GM18907 (cell line): ENCODE measurements at regions not wholly inside any gene's neighbourhood (a gene's known extent, or its start where the extent isn't known, plus 50 kb on each side); places are given as distances from the start of the nearest gene placed in this dataset.

ENCODE experiments used
- ATAC-seq: cut with Tn5 transposase; IDR thresholded peaks from one replicate; pipeline ENCODE4 v1.9.1; 2021; ENCODE audit warnings: mild to moderate bottlenecking, moderate library complexity; ENCODE audit not compliant: unreplicated experiment

GRCh38 chr7:153430931-153431330, 621.3 kb upstream of the DPP6 start:
- no peak for ATAC-seq

- no peak for ATAC-seq
Measured at GRCh38 chr7:153432063-153432462, 620.1 kb upstream of the DPP6 start.

GRCh38 chr7:153433223-153433622, 619.0 kb upstream of the DPP6 start:
- no peak for ATAC-seq

- ATAC-seq: no peak
Measured at GRCh38 chr7:153440715-153441114, 611.5 kb upstream of the DPP6 start.

DNA sequence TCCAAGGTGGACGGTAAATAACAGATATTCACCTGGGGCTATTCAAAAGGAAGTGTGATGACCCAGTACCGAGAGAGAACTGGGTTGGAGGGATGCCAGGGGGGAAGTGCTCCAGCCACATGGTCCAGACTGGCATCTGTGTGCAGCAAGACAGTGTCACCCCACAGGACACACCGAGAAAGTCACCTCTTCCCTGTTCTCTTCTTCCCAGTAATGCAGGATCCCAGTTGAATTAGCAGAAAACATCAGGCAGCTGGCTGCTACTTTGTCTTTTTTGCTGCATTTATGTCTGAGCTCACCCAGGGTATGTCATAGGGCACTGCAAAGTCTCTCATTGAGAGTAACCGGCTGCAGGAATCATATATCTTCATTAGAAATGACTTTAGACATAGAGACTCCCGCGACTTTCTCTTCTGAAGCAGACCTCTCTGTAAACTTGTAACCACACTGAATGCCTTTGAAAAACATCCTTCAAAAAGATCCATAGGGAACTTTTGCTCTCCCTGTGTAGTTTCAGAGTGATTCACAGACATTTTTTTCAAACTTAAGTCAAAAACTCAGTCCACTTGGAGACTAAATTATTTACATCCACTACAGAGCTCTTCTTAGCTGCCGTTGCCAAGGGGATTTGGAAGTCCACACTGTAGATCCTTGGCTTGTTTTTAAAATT, 609.0 kb upstream of the DPP6 start:
- no peak for ATAC-seq

GRCh38 chr7:153444641-153445040, 607.6 kb upstream of the DPP6 start:
- ATAC-seq: no peak

DNA sequence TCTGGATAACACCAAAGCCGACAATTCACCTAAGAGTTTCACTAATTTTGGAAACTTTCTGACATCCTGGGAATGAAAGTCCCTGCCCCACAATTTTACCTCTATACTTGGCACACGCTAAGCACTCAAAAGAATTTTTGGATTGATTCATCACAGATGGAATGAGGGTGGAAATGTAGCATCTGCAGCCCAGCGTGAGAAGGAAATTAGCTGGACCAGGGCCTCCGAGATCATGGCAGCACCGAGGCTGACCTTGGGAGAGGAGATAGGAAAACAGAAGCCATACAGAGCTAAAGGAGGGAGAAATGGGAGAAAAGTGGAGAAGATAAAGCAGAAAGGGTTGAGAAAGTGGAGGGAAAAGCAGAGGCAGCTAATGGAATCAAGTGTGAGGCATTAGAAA, 606.6 kb upstream of the DPP6 start:
- no peak for ATAC-seq

DNA sequence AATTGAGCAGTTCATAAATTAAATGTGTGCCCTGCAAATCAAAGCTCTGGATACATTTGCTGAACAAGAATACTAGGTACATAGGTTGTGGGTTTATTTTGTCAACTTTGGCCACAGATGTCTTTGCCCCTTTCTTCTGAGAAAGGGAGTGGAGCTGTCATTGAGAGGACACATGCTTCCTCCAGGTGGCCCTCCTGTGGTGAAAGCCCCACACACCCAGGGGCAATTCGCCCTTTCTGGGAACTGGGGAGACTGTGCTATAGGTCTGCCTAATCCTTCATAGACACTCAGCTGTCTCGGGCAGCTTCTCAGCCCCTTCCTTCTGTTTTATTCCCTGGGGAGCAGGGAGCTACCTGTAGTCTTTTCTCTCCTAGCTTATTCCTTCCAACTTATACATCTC, 605.7 kb upstream of the DPP6 start:
- ATAC-seq: no peak

GRCh38 chr7:153447011-153447410, 605.2 kb upstream of the DPP6 start:
- ATAC-seq: no peak

- ATAC-seq: no peak
Measured at GRCh38 chr7:153452661-153453060, 599.5 kb upstream of the DPP6 start.

DNA sequence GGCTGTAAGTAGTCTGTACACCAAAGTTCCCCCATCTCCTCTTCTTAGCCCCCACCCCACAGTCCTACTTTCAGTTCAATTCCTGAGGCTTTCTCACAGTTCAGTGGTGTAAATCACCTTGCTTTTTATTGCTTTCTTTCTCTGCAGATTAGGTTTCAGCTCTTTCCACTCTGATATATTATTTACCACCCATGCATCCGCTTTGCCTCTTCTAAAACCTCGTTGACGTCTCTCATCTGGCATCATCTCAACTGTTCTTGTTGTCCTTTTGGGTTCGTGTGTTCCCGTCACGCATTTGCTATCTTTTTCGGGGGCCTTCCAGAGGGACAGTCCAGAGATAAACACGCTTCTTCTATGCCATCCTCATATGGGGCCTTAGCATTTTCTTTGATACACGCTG, 597.9 kb upstream of the DPP6 start:
- no peak for ATAC-seq

DNA sequence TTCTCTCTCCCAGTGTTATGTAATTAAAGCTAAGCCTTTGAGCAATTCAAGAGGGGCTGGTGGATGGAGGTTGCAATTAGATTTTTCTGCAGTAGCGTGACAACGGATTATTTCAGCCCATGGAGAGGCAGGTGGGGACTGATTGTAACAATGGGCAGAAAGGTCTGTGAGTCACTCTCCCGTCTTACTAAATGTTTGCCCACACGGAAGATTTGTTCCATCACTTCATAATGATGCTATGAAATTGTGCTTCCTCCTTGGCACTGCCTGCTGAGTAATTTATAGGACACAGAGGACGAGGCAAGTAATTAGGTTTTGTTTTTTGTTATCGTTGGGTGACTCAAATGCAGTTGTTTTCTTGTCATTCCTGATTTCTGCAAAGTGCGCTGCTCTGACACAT, 594.5 kb upstream of the DPP6 start:
- no peak for ATAC-seq

DNA sequence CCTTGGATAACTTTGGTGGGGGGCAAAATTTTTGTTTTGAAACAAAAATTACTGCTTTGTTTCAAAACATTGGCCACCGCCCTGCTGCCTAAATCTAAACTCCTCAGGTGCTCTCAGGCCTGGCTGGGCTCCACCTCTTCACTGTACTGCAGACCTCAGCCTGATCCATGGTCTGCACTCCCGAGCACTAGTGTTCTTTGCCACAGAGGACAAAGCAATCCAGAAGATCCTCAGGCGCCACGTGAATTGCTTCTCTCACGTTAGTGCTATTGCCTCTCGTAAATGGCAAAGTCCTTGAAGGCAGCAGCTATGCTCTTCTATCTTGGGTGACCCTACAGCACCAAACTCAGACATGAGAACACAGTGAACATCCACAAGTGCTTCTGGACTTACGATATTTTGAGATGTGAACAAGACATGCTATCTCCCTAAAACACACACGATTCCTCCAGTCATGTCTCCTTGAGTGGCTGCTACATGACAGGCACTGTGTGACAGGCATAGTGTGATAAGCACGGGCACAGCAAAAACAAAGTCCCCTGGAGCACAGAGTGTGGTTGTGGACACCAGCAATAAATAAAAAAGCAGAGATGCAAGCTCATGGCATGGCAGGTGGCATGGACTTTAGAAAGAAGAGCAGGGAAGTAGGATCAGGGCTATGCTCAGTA, 582.1 kb upstream of the DPP6 start:
- ATAC-seq: no peak

- no peak for ATAC-seq
Measured at GRCh38 chr7:153472516-153472915, 579.7 kb upstream of the DPP6 start.

GRCh38 chr7:153473185-153473584, 579.0 kb upstream of the DPP6 start:
- ATAC-seq: no peak

DNA sequence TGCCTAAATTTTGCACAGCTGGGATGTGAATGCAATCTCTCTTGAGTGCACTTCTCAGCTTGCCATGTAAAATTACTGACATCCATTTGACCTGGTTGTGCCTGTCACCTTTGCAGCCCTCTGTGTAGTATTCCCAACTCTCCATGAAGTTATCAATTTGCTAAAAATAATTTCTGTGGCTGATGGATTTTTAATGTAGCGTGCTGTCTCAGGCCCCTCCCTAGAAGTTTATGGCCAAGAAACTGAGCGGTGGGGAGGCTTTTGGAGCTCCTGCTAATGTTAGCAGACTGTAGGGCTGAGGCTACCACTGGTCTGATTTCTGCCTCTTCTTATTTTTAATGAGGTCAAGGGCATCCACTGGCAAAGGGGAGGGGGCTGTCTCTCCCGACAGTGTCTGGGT, 577.0 kb upstream of the DPP6 start:
- no peak for ATAC-seq

DNA sequence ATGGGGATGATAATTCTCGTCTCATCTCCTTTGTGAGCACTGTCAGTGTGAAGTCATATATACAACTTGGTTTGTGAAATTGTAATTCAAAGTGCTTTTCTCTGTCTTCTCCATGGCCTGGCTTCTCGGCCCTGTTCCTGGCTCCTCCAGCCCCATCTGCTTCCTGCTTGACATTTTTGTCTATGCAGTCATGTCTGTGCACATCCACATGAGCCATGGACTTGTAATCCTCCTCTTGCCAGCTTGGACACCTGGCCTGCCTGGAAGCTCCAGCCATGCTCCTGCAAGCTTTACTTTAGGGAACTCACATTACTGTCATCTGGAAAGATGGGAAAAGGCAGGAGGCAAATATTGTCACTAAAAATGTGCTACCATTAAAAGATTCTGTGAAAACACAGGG, 576.0 kb upstream of the DPP6 start:
- ATAC-seq: no peak

- ATAC-seq: no peak
Measured at GRCh38 chr7:153496257-153496656, 555.9 kb upstream of the DPP6 start.

DNA sequence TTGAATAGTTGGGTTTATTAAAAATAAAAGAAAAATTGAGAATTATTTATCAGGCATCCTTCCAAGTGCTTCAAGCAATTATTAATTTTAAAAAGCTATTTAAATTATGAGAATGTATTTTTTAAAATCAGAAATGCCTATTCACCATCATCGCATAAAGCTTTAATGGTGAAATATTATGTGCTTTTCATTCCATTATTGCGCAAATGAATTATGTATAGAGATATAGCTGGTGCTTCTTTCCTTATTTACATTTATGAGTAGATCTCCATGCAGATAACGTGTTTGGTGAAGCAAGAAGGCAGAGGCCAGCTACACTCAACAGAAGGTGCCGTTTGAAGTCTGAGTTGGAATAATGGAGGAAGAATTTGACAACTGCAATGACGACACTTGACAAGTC, 549.1 kb upstream of the DPP6 start:
- no peak for ATAC-seq

- ATAC-seq: no peak
Measured at GRCh38 chr7:153504288-153505075, 547.7 kb upstream of the DPP6 start.

- no peak for ATAC-seq
Measured at GRCh38 chr7:153507885-153508284, 544.3 kb upstream of the DPP6 start.

DNA sequence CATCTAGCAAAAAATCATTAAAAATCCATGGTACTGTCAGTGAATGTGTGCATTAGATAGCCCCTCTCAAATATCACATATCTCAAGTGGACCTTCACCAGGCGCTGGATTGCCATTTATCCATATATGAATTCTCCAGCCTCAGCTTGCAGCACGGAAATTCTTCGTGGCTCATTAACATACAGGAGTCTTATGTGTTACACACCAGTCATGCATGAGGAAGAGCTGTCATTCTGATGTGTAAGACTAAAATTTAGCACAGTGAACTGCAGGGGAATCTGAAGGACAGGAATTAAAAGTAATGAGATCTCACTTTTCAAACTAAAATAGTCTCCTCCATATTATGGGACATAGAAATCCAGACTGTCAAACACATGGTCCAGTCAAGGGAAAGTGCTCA, 542.4 kb upstream of the DPP6 start:
- no peak for ATAC-seq
